ENCODE measurements at regions not wholly inside any gene's neighbourhood (a gene's known extent, or its start where the extent isn't known, plus 50 kb on each side); places are given as distances from the start of the nearest gene placed in this dataset.

DNA sequence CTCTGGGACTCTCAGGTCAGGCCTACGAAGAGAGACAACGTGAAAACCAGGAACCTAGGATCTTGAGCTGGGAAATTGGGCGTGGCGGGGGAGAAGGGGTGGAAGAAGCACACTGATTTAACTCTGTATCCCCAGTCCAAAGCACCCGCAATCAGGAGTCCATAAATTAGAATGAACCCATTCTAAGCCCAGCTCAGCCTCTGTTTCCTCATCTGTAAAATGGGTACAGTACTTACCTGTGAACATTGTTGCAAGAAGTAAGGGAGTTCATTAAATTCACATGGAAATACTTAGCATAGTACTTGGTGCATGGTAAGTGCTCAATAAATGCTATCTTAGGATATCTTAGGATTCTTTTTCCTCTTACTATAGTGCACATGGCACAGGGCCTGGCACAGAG lies 326.7 kb downstream of the BCOR start (continued):
- TF ChIP-seq, protein P1, sequence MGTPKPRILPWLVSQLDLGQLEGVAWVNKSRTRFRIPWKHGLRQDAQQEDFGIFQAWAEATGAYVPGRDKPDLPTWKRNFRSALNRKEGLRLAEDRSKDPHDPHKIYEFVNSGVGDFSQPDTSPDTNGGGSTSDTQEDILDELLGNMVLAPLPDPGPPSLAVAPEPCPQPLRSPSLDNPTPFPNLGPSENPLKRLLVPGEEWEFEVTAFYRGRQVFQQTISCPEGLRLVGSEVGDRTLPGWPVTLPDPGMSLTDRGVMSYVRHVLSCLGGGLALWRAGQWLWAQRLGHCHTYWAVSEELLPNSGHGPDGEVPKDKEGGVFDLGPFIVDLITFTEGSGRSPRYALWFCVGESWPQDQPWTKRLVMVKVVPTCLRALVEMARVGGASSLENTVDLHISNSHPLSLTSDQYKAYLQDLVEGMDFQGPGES (IDR thresholded peaks at IDR 0.05; ENCODE audit: low read depth, low read length): no peak

DNA sequence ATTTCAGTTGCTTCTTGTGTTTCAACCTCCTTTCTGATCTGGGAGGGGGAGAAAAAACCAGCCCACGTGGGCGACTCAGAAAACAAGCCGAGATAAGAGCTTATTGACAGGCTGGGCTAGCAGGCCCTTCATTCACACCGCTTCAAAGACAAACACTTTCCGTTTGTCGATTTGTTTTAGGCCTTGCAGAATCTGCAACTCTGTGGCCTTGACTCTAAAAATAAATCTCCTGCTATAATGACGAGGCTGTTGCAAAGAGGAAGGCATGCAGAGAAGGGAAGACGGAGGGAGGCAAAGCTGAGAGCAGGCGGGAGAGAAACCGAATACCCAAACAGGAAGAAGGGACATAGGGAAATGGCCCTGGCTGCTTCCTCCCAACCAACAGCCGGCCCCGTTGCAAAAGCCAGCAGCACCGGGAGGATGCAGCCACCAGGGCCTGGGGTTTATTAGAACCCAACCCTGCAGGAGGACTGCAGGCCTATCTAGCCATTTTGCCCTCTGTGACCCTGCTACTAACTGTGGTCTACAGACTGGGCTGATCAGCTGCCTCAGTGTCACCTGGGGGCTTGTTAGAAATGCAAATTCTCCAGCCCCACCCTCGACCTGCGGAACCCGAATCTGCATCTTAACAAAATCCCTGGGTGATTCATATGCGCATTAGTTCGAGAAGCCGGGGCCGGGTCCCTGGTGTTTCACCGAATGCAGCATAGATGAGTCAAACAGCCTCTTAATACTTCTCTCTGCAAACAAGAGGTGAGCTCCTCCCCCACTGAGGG lies 325.5 kb downstream of the BCOR start:
- Histone ChIP-seq H4K20me1 (ENCODE audit: insufficient read depth) (no peaks in the 10 kb centered on the region), H3K79me2 (ENCODE audit: insufficient read depth) (no peaks in the 10 kb centered on the region), H3K4me2 (no peak overlapping the region), H3K9ac (no peak overlapping the region), H3K27ac (ENCODE audit: low read depth in 2 of 2, low read length in 1 of 2) (no peak overlapping the region), H3K27me3 (ENCODE audit: insufficient read depth) (peaks cover 15% of the 10 kb centered on the region; the same call in 1 of the 2 replicates), H3F3A (replicated peaks; ENCODE audit: insufficient read depth) (no peaks in the 10 kb centered on the region), H3K4me3 (ENCODE audit: low read depth in 2 of 2, low read length in 1 of 2) (no peak overlapping the region), H3K9me2 (no peaks in the 10 kb centered on the region), H3K36me3 (replicated peaks in 1 of 2; ENCODE audit: control insufficient read depth in 1 of 2, insufficient read depth in 2 of 2, low read length in 1 of 2) (no peaks in the 10 kb centered on the region), H3K4me1 (ENCODE audit: control insufficient read depth in 1 of 2, insufficient read depth in 2 of 2, low read depth in 1 of 2, low read length in 1 of 2) (peaks cover 0 to 2% of the 10 kb centered on the region in 2 experiments; a peak in 1 of 4 replicates), H3K9me3 (no peaks in the 10 kb centered on the region), H2AFZ (ENCODE audit: low read depth) (no peak overlapping the region)
- CTCF ChIA-PET: interaction anchor here (1.1 kb wide), 1 partner anchor 10 kb away, joined by 3 read pairs; no protein-coding TSS in a partner anchor
- WGBS (ENCODE audit: low lambda C conversion rate): 39% methylated on average over 21 of the region's 21 CpGs
- POLR2A ChIA-PET: no interaction called here
- TF ChIP-seq POLR2AphosphoS5 (IDR thresholded peaks at IDR 0.05; ENCODE audit: low read depth, low read length) (no peak), FOXJ3 (CRISPR knock-in tag; IDR thresholded peaks at IDR 0.05) (no peak), ELF1 (IDR thresholded peaks at IDR 0.05) (no peak), GABPA (IDR thresholded peaks at IDR 0.05; ENCODE audit: low read depth) (no peak), TEAD4 (IDR thresholded peaks at IDR 0.05; ENCODE audit: borderline replicate concordance, insufficient read depth) (no peak), TAF1 (IDR thresholded peaks at IDR 0.05; ENCODE audit: borderline replicate concordance, low read depth, low read length) (no peak), EZH2phosphoT487 (IDR thresholded peaks at IDR 0.05; ENCODE audit: borderline replicate concordance, low read depth) (no peak), MXI1 (IDR thresholded peaks at IDR 0.05; ENCODE audit: low read depth, low read length) (no peak), CHD2 (IDR thresholded peaks at IDR 0.05; ENCODE audit: low read length, partially characterized antibody) (no peak), SIN3A (IDR thresholded peaks at IDR 0.05; ENCODE audit: borderline replicate concordance, low read depth, low read length) (no peak), RXRA (IDR thresholded peaks at IDR 0.05; ENCODE audit: borderline replicate concordance, low read depth) (no peak), FOXM1 (IDR thresholded peaks at IDR 0.05; ENCODE audit: low read depth) (no peak)
- TF ChIP-seq, protein P2, sequence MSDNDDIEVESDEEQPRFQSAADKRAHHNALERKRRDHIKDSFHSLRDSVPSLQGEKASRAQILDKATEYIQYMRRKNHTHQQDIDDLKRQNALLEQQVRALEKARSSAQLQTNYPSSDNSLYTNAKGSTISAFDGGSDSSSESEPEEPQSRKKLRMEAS (IDR thresholded peaks at IDR 0.05; ENCODE audit: low read depth): no peak
- TF ChIP-seq, protein P3, sequence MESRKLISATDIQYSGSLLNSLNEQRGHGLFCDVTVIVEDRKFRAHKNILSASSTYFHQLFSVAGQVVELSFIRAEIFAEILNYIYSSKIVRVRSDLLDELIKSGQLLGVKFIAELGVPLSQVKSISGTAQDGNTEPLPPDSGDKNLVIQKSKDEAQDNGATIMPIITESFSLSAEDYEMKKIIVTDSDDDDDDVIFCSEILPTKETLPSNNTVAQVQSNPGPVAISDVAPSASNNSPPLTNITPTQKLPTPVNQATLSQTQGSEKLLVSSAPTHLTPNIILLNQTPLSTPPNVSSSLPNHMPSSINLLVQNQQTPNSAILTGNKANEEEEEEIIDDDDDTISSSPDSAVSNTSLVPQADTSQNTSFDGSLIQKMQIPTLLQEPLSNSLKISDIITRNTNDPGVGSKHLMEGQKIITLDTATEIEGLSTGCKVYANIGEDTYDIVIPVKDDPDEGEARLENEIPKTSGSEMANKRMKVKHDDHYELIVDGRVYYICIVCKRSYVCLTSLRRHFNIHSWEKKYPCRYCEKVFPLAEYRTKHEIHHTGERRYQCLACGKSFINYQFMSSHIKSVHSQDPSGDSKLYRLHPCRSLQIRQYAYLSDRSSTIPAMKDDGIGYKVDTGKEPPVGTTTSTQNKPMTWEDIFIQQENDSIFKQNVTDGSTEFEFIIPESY (IDR thresholded peaks at IDR 0.05; ENCODE audit: borderline replicate concordance, low read depth): no peak
- TF ChIP-seq, protein P4, sequence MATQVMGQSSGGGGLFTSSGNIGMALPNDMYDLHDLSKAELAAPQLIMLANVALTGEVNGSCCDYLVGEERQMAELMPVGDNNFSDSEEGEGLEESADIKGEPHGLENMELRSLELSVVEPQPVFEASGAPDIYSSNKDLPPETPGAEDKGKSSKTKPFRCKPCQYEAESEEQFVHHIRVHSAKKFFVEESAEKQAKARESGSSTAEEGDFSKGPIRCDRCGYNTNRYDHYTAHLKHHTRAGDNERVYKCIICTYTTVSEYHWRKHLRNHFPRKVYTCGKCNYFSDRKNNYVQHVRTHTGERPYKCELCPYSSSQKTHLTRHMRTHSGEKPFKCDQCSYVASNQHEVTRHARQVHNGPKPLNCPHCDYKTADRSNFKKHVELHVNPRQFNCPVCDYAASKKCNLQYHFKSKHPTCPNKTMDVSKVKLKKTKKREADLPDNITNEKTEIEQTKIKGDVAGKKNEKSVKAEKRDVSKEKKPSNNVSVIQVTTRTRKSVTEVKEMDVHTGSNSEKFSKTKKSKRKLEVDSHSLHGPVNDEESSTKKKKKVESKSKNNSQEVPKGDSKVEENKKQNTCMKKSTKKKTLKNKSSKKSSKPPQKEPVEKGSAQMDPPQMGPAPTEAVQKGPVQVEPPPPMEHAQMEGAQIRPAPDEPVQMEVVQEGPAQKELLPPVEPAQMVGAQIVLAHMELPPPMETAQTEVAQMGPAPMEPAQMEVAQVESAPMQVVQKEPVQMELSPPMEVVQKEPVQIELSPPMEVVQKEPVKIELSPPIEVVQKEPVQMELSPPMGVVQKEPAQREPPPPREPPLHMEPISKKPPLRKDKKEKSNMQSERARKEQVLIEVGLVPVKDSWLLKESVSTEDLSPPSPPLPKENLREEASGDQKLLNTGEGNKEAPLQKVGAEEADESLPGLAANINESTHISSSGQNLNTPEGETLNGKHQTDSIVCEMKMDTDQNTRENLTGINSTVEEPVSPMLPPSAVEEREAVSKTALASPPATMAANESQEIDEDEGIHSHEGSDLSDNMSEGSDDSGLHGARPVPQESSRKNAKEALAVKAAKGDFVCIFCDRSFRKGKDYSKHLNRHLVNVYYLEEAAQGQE (IDR thresholded peaks at IDR 0.05; ENCODE audit: low read depth, low read length): no peak
- TF ChIP-seq, protein P5, sequence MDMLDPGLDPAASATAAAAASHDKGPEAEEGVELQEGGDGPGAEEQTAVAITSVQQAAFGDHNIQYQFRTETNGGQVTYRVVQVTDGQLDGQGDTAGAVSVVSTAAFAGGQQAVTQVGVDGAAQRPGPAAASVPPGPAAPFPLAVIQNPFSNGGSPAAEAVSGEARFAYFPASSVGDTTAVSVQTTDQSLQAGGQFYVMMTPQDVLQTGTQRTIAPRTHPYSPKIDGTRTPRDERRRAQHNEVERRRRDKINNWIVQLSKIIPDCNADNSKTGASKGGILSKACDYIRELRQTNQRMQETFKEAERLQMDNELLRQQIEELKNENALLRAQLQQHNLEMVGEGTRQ (IDR thresholded peaks at IDR 0.05; ENCODE audit: borderline replicate concordance, low read depth, low read length): no peak
- TF ChIP-seq, protein P1 (IDR thresholded peaks at IDR 0.05; ENCODE audit: low read depth, low read length): no peak
- DNase-seq: no peak
